Activated naive CD4-positive, alpha-beta T cell treated with anti-CD3 and anti-CD28 coated beads, Interleukin-2, amount 10 ng/mL, durations not matched to agents 7 days and 5 days (primary cell): ENCODE measurements at regions not wholly inside any gene's neighbourhood (a gene's known extent, or its start where the extent isn't known, plus 50 kb on each side); places are given as distances from the start of the nearest gene placed in this dataset.
"Not testable (repeated sequence)": the region's sequence is repeated elsewhere in the genome, so short reads cannot be mapped to it uniquely, and the experiment has no call there.

ENCODE experiments used
- CTCF ChIA-PET: fragments of 350-600 bp; sonication (Branson Sonifier 250); formaldehyde crosslinking; loops from one replicate; lab custom pipeline; 2021; ENCODE audit warnings: antibody characterized with exemption; lab: Charles Lee
- DNase-seq: peaks from one replicate; pipeline ENCODE4 v3.0.0-alpha.2; 2020
- H3K27ac Mint-ChIP-seq: one replicate; pipeline ENCODE4 v1.8.0; 2021; ENCODE audit warnings: mild to moderate bottlenecking, moderate library complexity, mixed read lengths
- H3K27me3 Mint-ChIP-seq: one replicate; pipeline ENCODE4 v1.8.0; 2021; ENCODE audit warnings: mild to moderate bottlenecking, mixed read lengths
- H3K36me3 Mint-ChIP-seq: one replicate; pipeline ENCODE4 v1.8.0; 2021; ENCODE audit warnings: mixed read lengths
- H3K4me1 Mint-ChIP-seq: one replicate; pipeline ENCODE4 v1.8.0; 2021; ENCODE audit warnings: mixed read lengths
- H3K4me3 Mint-ChIP-seq: one replicate; pipeline ENCODE4 v1.8.0; 2021; ENCODE audit warnings: mild to moderate bottlenecking, moderate library complexity, mixed read lengths
- H3K9me3 Mint-ChIP-seq: one replicate; pipeline ENCODE4 v1.8.0; 2021; ENCODE audit warnings: mixed read lengths

GRCh38 chr2:144645083-144645778 is 125.3 kb upstream of the ZEB2 start:
- H3K4me1 Mint-ChIP-seq = no peaks in the 10 kb centered on the region
- no peaks in the 10 kb centered on the region for H3K9me3 Mint-ChIP-seq
- H3K4me3 Mint-ChIP-seq = no peak overlapping the region
- no peaks in the 10 kb centered on the region for H3K27me3 Mint-ChIP-seq
- DNase-seq = no peak
- CTCF ChIA-PET = no interaction called here
- no peaks in the 10 kb centered on the region for H3K36me3 Mint-ChIP-seq
- no peak overlapping the region for H3K27ac Mint-ChIP-seq

- Mint-ChIP-seq H3K36me3 (no peaks in the 10 kb centered on the region), H3K4me1 (no peaks in the 10 kb centered on the region), H3K27me3 (no peaks in the 10 kb centered on the region), H3K4me3 (no peak overlapping the region), H3K9me3 (no peaks in the 10 kb centered on the region), H3K27ac (no peak overlapping the region)
- CTCF ChIA-PET = no interaction called here
- no peak for DNase-seq
Observed at GRCh38 chr2:144644549-144644948, 124.6 kb upstream of the ZEB2 start.

- no peak for DNase-seq
- Mint-ChIP-seq H3K4me1 (no peaks in the 10 kb centered on the region), H3K9me3 (no peaks in the 10 kb centered on the region), H3K27ac (no peak overlapping the region), H3K36me3 (no peaks in the 10 kb centered on the region), H3K4me3 (no peak overlapping the region), H3K27me3 (no peaks in the 10 kb centered on the region)
- CTCF ChIA-PET = interaction anchor here (0.6 kb wide), 1 partner anchor 65 kb away, joined by 4 read pairs; no protein-coding TSS in a partner anchor
Observed at GRCh38 chr2:144643537-144644336, 123.8 kb upstream of the ZEB2 start.

GRCh38 chr2:144642856-144643255 is 122.9 kb upstream of the ZEB2 start:
- H3K9me3 Mint-ChIP-seq = no peaks in the 10 kb centered on the region
- H3K27me3 Mint-ChIP-seq = no peaks in the 10 kb centered on the region
- no peak for DNase-seq
- H3K4me3 Mint-ChIP-seq = no peak overlapping the region
- no peaks in the 10 kb centered on the region for H3K36me3 Mint-ChIP-seq
- CTCF ChIA-PET = interaction anchor here (0.6 kb wide), 1 partner anchor 66 kb away, joined by 4 read pairs; no protein-coding TSS in a partner anchor
- H3K4me1 Mint-ChIP-seq = no peaks in the 10 kb centered on the region
- H3K27ac Mint-ChIP-seq = no peak overlapping the region

- H3K9me3 Mint-ChIP-seq = no peaks in the 10 kb centered on the region
- H3K27me3 Mint-ChIP-seq = no peaks in the 10 kb centered on the region
- no peaks in the 10 kb centered on the region for H3K36me3 Mint-ChIP-seq
- no peak overlapping the region for H3K27ac Mint-ChIP-seq
- H3K4me3 Mint-ChIP-seq = no peak overlapping the region
- H3K4me1 Mint-ChIP-seq = no peaks in the 10 kb centered on the region
- no peak for DNase-seq
- CTCF ChIA-PET = no interaction called here
Observed at GRCh38 chr2:144642131-144642530, 122.2 kb upstream of the ZEB2 start.

- H3K4me1 Mint-ChIP-seq, CTCF ChIA-PET, H3K27me3 Mint-ChIP-seq, DNase-seq, H3K36me3 Mint-ChIP-seq, H3K9me3 Mint-ChIP-seq, H3K27ac Mint-ChIP-seq, H3K4me3 Mint-ChIP-seq: not testable (repeated sequence)
Observed at GRCh38 chr2:144638250-144638649, 118.3 kb upstream of the ZEB2 start.

- H3K27me3 Mint-ChIP-seq, CTCF ChIA-PET, H3K36me3 Mint-ChIP-seq, H3K9me3 Mint-ChIP-seq, H3K27ac Mint-ChIP-seq, H3K4me1 Mint-ChIP-seq, H3K4me3 Mint-ChIP-seq, DNase-seq: not testable (repeated sequence)
Observed at GRCh38 chr2:144636860-144637259, 116.9 kb upstream of the ZEB2 start.

GRCh38 chr2:144632809-144633208 is 112.9 kb upstream of the ZEB2 start:
- no peaks in the 10 kb centered on the region for H3K4me1 Mint-ChIP-seq
- no peak overlapping the region for H3K27ac Mint-ChIP-seq
- peaks cover 4% of the 10 kb centered on the region for H3K9me3 Mint-ChIP-seq
- peaks cover 2% of the 10 kb centered on the region for H3K27me3 Mint-ChIP-seq
- no peaks in the 10 kb centered on the region for H3K36me3 Mint-ChIP-seq
- CTCF ChIA-PET = no interaction called here
- DNase-seq = no peak
- H3K4me3 Mint-ChIP-seq = no peak overlapping the region

GRCh38 chr2:144631636-144632035 is 111.7 kb upstream of the ZEB2 start:
- Mint-ChIP-seq H3K4me1 (no peaks in the 10 kb centered on the region), H3K36me3 (no peaks in the 10 kb centered on the region), H3K27ac (no peak overlapping the region), H3K4me3 (no peak overlapping the region), H3K27me3 (peaks cover 3% of the 10 kb centered on the region), H3K9me3 (peaks cover 4% of the 10 kb centered on the region)
- DNase-seq = no peak
- CTCF ChIA-PET = interaction anchor here (0.7 kb wide), 1 partner anchor 831 kb away, joined by 3 read pairs; no protein-coding TSS in a partner anchor

- H3K9me3 Mint-ChIP-seq = peaks cover 2% of the 10 kb centered on the region
- no peak overlapping the region for H3K27ac Mint-ChIP-seq
- H3K4me3 Mint-ChIP-seq = no peak overlapping the region
- CTCF ChIA-PET = no interaction called here
- no peaks in the 10 kb centered on the region for H3K36me3 Mint-ChIP-seq
- no peak for DNase-seq
- no peaks in the 10 kb centered on the region for H3K4me1 Mint-ChIP-seq
- peaks cover 3% of the 10 kb centered on the region for H3K27me3 Mint-ChIP-seq
Observed at GRCh38 chr2:144630459-144631215, 110.7 kb upstream of the ZEB2 start.

GRCh38 chr2:144629935-144630334 is 110.0 kb upstream of the ZEB2 start:
- no peak overlapping the region for H3K27ac Mint-ChIP-seq
- H3K4me1 Mint-ChIP-seq = no peaks in the 10 kb centered on the region
- H3K9me3 Mint-ChIP-seq = peaks cover 2% of the 10 kb centered on the region
- no peak for DNase-seq
- H3K27me3 Mint-ChIP-seq = peaks cover 3% of the 10 kb centered on the region
- no peak overlapping the region for H3K4me3 Mint-ChIP-seq
- CTCF ChIA-PET = no interaction called here
- H3K36me3 Mint-ChIP-seq = no peaks in the 10 kb centered on the region

GRCh38 chr2:144628566-144628965 is 108.6 kb upstream of the ZEB2 start:
- Mint-ChIP-seq H3K27me3 (peaks cover 3% of the 10 kb centered on the region), H3K36me3 (no peaks in the 10 kb centered on the region), H3K4me3 (no peak overlapping the region), H3K9me3 (peaks cover 2% of the 10 kb centered on the region), H3K4me1 (no peaks in the 10 kb centered on the region), H3K27ac (no peak overlapping the region)
- DNase-seq = no peak
- CTCF ChIA-PET = no interaction called here

- Mint-ChIP-seq H3K27me3 (peaks cover 3% of the 10 kb centered on the region), H3K9me3 (peaks cover 3% of the 10 kb centered on the region), H3K36me3 (no peaks in the 10 kb centered on the region), H3K4me3 (no peak overlapping the region), H3K27ac (no peak overlapping the region), H3K4me1 (no peaks in the 10 kb centered on the region)
- no peak for DNase-seq
- CTCF ChIA-PET = no interaction called here
Observed at GRCh38 chr2:144625626-144626025, 105.7 kb upstream of the ZEB2 start.

GRCh38 chr2:144625226-144625625 is 105.3 kb upstream of the ZEB2 start:
- Mint-ChIP-seq H3K4me3 (no peak overlapping the region), H3K36me3 (no peaks in the 10 kb centered on the region), H3K4me1 (no peaks in the 10 kb centered on the region), H3K27me3 (peaks cover 3% of the 10 kb centered on the region), H3K9me3 (peaks cover 3% of the 10 kb centered on the region), H3K27ac (no peak overlapping the region)
- CTCF ChIA-PET = no interaction called here
- no peak for DNase-seq
